GM10248 (cell line): ENCODE measurements at regions not wholly inside any gene's neighbourhood (a gene's known extent, or its start where the extent isn't known, plus 50 kb on each side); places are given as distances from the start of the nearest gene placed in this dataset.

Experiments
- CTCF ChIA-PET: fragments of 300-600 bp; sonication (Branson Sonifier 250); formaldehyde crosslinking; extraction: SDS; loops from one replicate; lab custom pipeline; 2021; ENCODE audit warnings: antibody characterized with exemption; lab: Yijun Ruan, JAX
- POLR2A ChIA-PET: fragments of 350-650 bp; sonication (Branson Sonifier 250); formaldehyde crosslinking; extraction: SDS; loops from one replicate; lab custom pipeline; 2020; ENCODE audit warnings: antibody characterized with exemption; lab: Yijun Ruan, JAX
- DNase-seq: peaks from one replicate; pipeline ENCODE4 v3.0.0; 2012; ENCODE audit errors: extremely low spot score
- CTCF ChIP-seq: IDR thresholded peaks from 2 replicates; pipeline ENCODE4 v1.5.1; 2012; ENCODE audit warnings: mild to moderate bottlenecking, low read depth; ENCODE audit errors: extremely low read depth, missing control alignments, control extremely low read depth

- CTCF ChIA-PET, result interaction anchor here (1.0 kb wide), 1 partner anchor 12 kb away, joined by 3 read pairs; no protein-coding TSS in a partner anchor
- TF ChIP-seq CTCF, result no peak
- POLR2A ChIA-PET, result no interaction called here
- DNase-seq, result no peak
These were observed 172.3 kb downstream of the INO80D start for GRCh38 chr2:205913668-205914067.

GRCh38 chr2:205911306-205911705 is 174.7 kb downstream of the INO80D start:
- POLR2A ChIA-PET, result no interaction called here
- TF ChIP-seq CTCF, result no peak
- DNase-seq, result no peak
- CTCF ChIA-PET, result interaction anchor here (1.2 to 2.5 kb wide), 4 partner anchors 12 to 143 kb away, joined by 3 to 8 read pairs (median 4); no protein-coding TSS in a partner anchor

GRCh38 chr2:205909184-205909572 is 176.8 kb downstream of the INO80D start:
- ChIA-PET CTCF (interaction anchor here (0.7 to 1.6 kb wide), 5 partner anchors 9 to 36 kb away, joined by 3 to 5 read pairs (median 3); no protein-coding TSS in a partner anchor), POLR2A (no interaction called here)
- no peak for DNase-seq
- TF ChIP-seq CTCF, result no peak

- ChIA-PET POLR2A (no interaction called here), CTCF (interaction anchor here (0.7 to 1.6 kb wide), 4 partner anchors 9 to 37 kb away, joined by 3 to 5 read pairs (median 3); no protein-coding TSS in a partner anchor)
- TF ChIP-seq CTCF, result no peak
- DNase-seq, result no peak
These were observed 177.5 kb downstream of the INO80D start for GRCh38 chr2:205908212-205909183.

GRCh38 chr2:205906419-205906818 is 179.6 kb downstream of the INO80D start:
- CTCF ChIA-PET, result no interaction called here
- no peak for DNase-seq
- POLR2A ChIA-PET, result no interaction called here
- TF ChIP-seq CTCF, result no peak

- DNase-seq, result no peak
- CTCF ChIA-PET, result interaction anchor here (1.3 to 2.5 kb wide), 5 partner anchors 19 to 130 kb away, joined by 3 to 7 read pairs (median 4); no protein-coding TSS in a partner anchor
- no peak for TF ChIP-seq CTCF
- POLR2A ChIA-PET, result no interaction called here
These were observed 180.4 kb downstream of the INO80D start for GRCh38 chr2:205905576-205905975.
